SK-N-SH (cell line): ENCODE measurements at regions not wholly inside any gene's neighbourhood (a gene's known extent, or its start where the extent isn't known, plus 50 kb on each side); places are given as distances from the start of the nearest gene placed in this dataset.

ENCODE experiments used
- CTCF ChIA-PET: fragments of 300-600, 350-600 bp; formaldehyde crosslinking; extraction: SDS; loops from one replicate; lab custom pipeline; 2021; lab: Yijun Ruan, JAX
- POLR2A ChIA-PET: fragments of 350-600 bp; sonication (Branson Sonifier 250); formaldehyde crosslinking; extraction: SDS; loops from one replicate; lab custom pipeline; 2020; ENCODE audit warnings: antibody characterized with exemption, inconsistent platforms; lab: Yijun Ruan, JAX
- DNase-seq: peaks from one replicate; pipeline ENCODE4 v3.0.0; 2012
- H2AFZ ChIP-seq: fragments of 200-600 bp; sonication (generic); 2 replicates; pipeline ENCODE4 v1.8.1; 2016; ENCODE audit warnings: antibody characterized with exemption, mild to moderate bottlenecking, low read depth
- H3F3A ChIP-seq: fragments of 200-600 bp; sonication (generic); replicated peaks from 2 replicates; pipeline ENCODE3; 2016; ENCODE audit warnings: antibody characterized with exemption, mild to moderate bottlenecking; ENCODE audit not compliant: insufficient read depth
- H3K27ac ChIP-seq, 2 experiments: fragments of 200-500 bp in 1 of 2; fragments of 200-600 bp in 1 of 2; sonication (Bioruptor generic) in 1 of 2; sonication (generic), shearing (Covaris generic) in 1 of 2; 2 replicates each; pipeline versions ENCODE4 v1.5.1 to v1.6.1; 2014 to 2016; ENCODE audit warnings: low read depth in 2 of 2, inconsistent platforms in 1 of 2, low read length in 1 of 2, mild to moderate bottlenecking in 1 of 2, mixed read lengths in 1 of 2
- H3K27me3 ChIP-seq: fragments of 200-600 bp; sonication (generic), shearing (Covaris generic); 2 replicates; pipeline ENCODE4 v1.6.1; 2016; ENCODE audit warnings: mixed run types; ENCODE audit not compliant: insufficient read depth
- H3K36me3 ChIP-seq, 2 experiments: fragments of 200-500 bp in 1 of 2; fragments of 200-600 bp in 1 of 2; sonication (Bioruptor generic) in 1 of 2; sonication (generic) in 1 of 2; replicated peaks in 1 of 2; 2 replicates each; pipeline versions ENCODE3 to v1.5.1; 2014 to 2016; ENCODE audit warnings: low read length in 1 of 2, mild to moderate bottlenecking in 1 of 2; ENCODE audit not compliant: insufficient read depth in 2 of 2, control insufficient read depth in 1 of 2
- H3K4me1 ChIP-seq, 2 experiments: fragments of 200-500 bp in 1 of 2; fragments of 200-600 bp in 1 of 2; sonication (Bioruptor generic) in 1 of 2; sonication (generic), shearing (Covaris generic) in 1 of 2; 2 replicates each; pipeline versions ENCODE4 v1.5.1 to v1.6.1; 2014 to 2016; ENCODE audit warnings: low read depth in 1 of 2, low read length in 1 of 2, mixed run types in 1 of 2; ENCODE audit not compliant: insufficient read depth in 2 of 2, control insufficient read depth in 1 of 2
- H3K4me2 ChIP-seq: fragments of 200-600 bp; sonication (generic), shearing (Covaris generic); 2 replicates; pipeline ENCODE4 v1.6.1; 2017; ENCODE audit warnings: mixed run types
- H3K4me3 ChIP-seq, 2 experiments: fragments of 200-500 bp in 1 of 2; fragments of 200-600 bp in 1 of 2; sonication (Bioruptor generic) in 1 of 2; sonication (generic), shearing (Covaris generic) in 1 of 2; 2 replicates each; pipeline versions ENCODE4 v1.5.1 to v1.8.1; 2014 to 2016; ENCODE audit warnings: low read depth in 2 of 2, inconsistent platforms in 1 of 2, low read length in 1 of 2, mild to moderate bottlenecking in 1 of 2, mixed read lengths in 1 of 2, moderate library complexity in 1 of 2
- H3K79me2 ChIP-seq: fragments of 200-600 bp; sonication (generic); 2 replicates; pipeline ENCODE4 v1.8.1; 2017; ENCODE audit warnings: mild to moderate bottlenecking; ENCODE audit not compliant: insufficient read depth
- H3K9ac ChIP-seq: fragments of 200-600 bp; sonication (generic); 2 replicates; pipeline ENCODE4 v1.6.1; 2017; ENCODE audit warnings: mixed run types
- H3K9me2 ChIP-seq: fragments of 200-600 bp; sonication (generic); 2 replicates; pipeline ENCODE4 v1.6.1; 2017; ENCODE audit warnings: mixed run types
- H3K9me3 ChIP-seq: fragments of 200-600 bp; sonication (generic); 2 replicates; pipeline ENCODE4 v1.6.1; 2017; ENCODE audit warnings: mixed run types, mild to moderate bottlenecking, moderate library complexity
- H4K20me1 ChIP-seq: fragments of 200-600 bp; sonication (generic); 2 replicates; pipeline ENCODE4 v1.6.1; 2017; ENCODE audit warnings: mild to moderate bottlenecking, mixed run types; ENCODE audit not compliant: insufficient read depth
- ELF1 ChIP-seq: IDR thresholded peaks from 2 replicates; pipeline ENCODE4 v1.4.0; 2012
- EP300 ChIP-seq, 2 experiments: IDR thresholded peaks; 2 replicates each; pipeline versions ENCODE4 v1.4.0 to v1.6.1; 2012; ENCODE audit warnings: borderline replicate concordance in 1 of 2, low read depth in 1 of 2, low read length in 1 of 2
- GABPA ChIP-seq: IDR thresholded peaks from 2 replicates; pipeline ENCODE4 v1.4.0; 2012; ENCODE audit warnings: low read depth, mild to moderate bottlenecking
- GATA2 ChIP-seq: sonication (generic); formaldehyde crosslinking; IDR thresholded peaks from 2 replicates; pipeline ENCODE4 v1.5.0; 2020; ENCODE audit warnings: mild to moderate bottlenecking, missing genetic modification reagents
- MEF2A ChIP-seq: IDR thresholded peaks from 2 replicates; pipeline ENCODE4 v1.4.0; 2012; ENCODE audit warnings: low read depth, borderline replicate concordance
- POLR2AphosphoS5 ChIP-seq: IDR thresholded peaks from 2 replicates; pipeline ENCODE4 v1.6.1; 2012; ENCODE audit warnings: low read depth, low read length
- RXRA ChIP-seq: IDR thresholded peaks from 2 replicates; pipeline ENCODE4 v1.4.0; 2012; ENCODE audit warnings: low read depth, mild to moderate bottlenecking, borderline replicate concordance
- TAF1 ChIP-seq: IDR thresholded peaks from 2 replicates; pipeline ENCODE4 v1.6.1; 2012; ENCODE audit warnings: low read depth, mild to moderate bottlenecking, low read length, moderate library complexity, borderline replicate concordance
- YY1 ChIP-seq: IDR thresholded peaks from 2 replicates; pipeline ENCODE4 v1.4.0; 2012; ENCODE audit warnings: low read depth, mild to moderate bottlenecking
- WGBS: methylation state at CpG from one replicate; pipeline ENCODE4 v1.1.6; 2017; ENCODE audit warnings: low lambda C conversion rate; 5-methylcytosine and 5-hydroxymethylcytosine counted together
- TF ChIP-seq, protein P1 (sequence below): fragments of 150-350 bp; IDR thresholded peaks from 2 replicates; pipeline ENCODE4 v1.6.1; 2017; ENCODE audit warnings: antibody characterized with exemption, low read length, low read depth, borderline replicate concordance
- TF ChIP-seq, protein P2 (sequence below): IDR thresholded peaks from 2 replicates; pipeline ENCODE4 v1.4.0; 2012; ENCODE audit warnings: low read depth, borderline replicate concordance
- TF ChIP-seq, protein P3 (sequence below): fragments of 200-600 bp; sonication (generic); IDR thresholded peaks from 2 replicates; pipeline ENCODE4 v1.6.1; 2017; ENCODE audit warnings: antibody characterized with exemption, mild to moderate bottlenecking, moderate library complexity
- TF ChIP-seq, protein P4 (sequence below): IDR thresholded peaks from 2 replicates; pipeline ENCODE4; 2012

DNA sequence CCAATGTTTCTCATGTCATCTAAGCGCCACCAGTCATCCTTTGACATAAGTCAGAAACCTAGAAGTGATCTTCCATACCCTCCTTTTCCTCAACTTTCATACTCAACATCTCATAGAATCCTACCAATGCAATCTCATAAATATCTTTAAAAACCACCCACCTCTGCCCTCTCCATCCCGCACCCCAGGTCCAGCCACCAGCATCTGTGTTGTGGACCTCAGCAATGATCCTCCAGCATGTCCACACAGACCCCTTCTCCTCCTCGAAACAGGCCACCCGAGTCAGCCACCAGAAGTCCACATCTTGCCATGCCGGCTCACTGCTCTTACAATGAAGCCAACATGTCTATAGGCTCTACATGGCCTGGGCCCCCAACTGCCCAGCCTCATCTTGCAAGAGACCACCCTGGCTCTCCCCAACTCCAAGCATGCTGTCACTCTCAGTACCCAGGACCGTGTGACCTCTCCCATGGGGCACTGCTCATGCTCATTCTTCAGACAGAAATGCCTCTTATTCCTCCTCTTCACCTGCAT is 636.7 kb upstream of the ID2 start:
- no peak for DNase-seq
- no peaks in the 10 kb centered on the region for H4K20me1 ChIP-seq
- TF ChIP-seq YY1 (no peak), TAF1 (no peak), GABPA (no peak), RXRA (no peak)
- TF ChIP-seq, protein P1, sequence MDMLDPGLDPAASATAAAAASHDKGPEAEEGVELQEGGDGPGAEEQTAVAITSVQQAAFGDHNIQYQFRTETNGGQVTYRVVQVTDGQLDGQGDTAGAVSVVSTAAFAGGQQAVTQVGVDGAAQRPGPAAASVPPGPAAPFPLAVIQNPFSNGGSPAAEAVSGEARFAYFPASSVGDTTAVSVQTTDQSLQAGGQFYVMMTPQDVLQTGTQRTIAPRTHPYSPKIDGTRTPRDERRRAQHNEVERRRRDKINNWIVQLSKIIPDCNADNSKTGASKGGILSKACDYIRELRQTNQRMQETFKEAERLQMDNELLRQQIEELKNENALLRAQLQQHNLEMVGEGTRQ = no peak
- TF ChIP-seq, all 33 proteins: peak for 0
- Histone ChIP-seq H3K27ac (no peak overlapping the region), H3K27me3 (no peaks in the 10 kb centered on the region), H3F3A (no peaks in the 10 kb centered on the region), H3K36me3 (no peaks in the 10 kb centered on the region), H3K79me2 (no peaks in the 10 kb centered on the region), H3K4me2 (no peak overlapping the region), H3K4me3 (no peak overlapping the region), H3K4me1 (peaks cover 0 to 6% of the 10 kb centered on the region in 2 experiments; a peak in 1 of 4 replicates), H2AFZ (no peak overlapping the region), H3K9ac (no peak overlapping the region), H3K9me2 (no peaks in the 10 kb centered on the region), H3K9me3 (no peaks in the 10 kb centered on the region)
- POLR2A ChIA-PET = no interaction called here
- 60% methylated on average over 6 of the region's 6 CpGs for WGBS
- CTCF ChIA-PET = interaction anchor here (2.1 kb wide), 1 partner anchor 8 kb away, joined by 9 read pairs; no protein-coding TSS in a partner anchor

DNA sequence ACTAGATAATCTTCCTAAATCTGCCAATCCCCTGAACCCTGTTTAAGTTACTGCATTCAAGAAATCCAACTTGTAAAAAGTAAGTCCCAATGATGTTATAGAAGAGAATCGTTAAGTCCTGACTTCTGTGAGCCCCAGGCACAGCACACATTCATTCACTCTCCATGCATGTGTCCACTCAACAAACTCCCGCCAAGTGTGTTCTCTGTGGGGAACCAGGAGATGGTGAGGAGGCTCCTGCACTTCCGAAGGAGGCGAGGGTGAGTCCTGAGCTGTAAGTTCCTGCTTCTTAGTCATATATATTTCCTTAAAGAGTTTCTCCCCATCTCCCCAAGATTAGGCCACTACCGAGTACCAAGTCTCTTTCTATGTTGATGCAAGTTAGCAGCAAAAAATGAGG is 635.0 kb upstream of the ID2 start:
- ChIA-PET POLR2A (no interaction called here), CTCF (no interaction called here)
- Histone ChIP-seq H3K9me2 (no peaks in the 10 kb centered on the region), H3K27ac (no peak overlapping the region), H3K36me3 (no peaks in the 10 kb centered on the region), H3K4me3 (no peak overlapping the region), H3F3A (no peaks in the 10 kb centered on the region), H3K4me1 (peaks cover 0 to 6% of the 10 kb centered on the region in 2 experiments; a peak in 1 of 4 replicates), H3K4me2 (no peak overlapping the region), H3K27me3 (no peaks in the 10 kb centered on the region), H4K20me1 (no peaks in the 10 kb centered on the region), H3K9ac (no peak overlapping the region), H3K79me2 (no peaks in the 10 kb centered on the region), H2AFZ (no peak overlapping the region), H3K9me3 (no peaks in the 10 kb centered on the region)
- 62% methylated on average over 5 of the region's 5 CpGs for WGBS
- TF ChIP-seq, protein P1 = no peak
- TF ChIP-seq, protein P2, sequence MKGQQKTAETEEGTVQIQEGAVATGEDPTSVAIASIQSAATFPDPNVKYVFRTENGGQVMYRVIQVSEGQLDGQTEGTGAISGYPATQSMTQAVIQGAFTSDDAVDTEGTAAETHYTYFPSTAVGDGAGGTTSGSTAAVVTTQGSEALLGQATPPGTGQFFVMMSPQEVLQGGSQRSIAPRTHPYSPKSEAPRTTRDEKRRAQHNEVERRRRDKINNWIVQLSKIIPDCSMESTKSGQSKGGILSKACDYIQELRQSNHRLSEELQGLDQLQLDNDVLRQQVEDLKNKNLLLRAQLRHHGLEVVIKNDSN = no peak
- TF ChIP-seq ELF1 (no peak), POLR2AphosphoS5 (no peak), EP300 (IDR thresholded peaks at IDR 0.05; ENCODE audit: borderline replicate concordance in 1 of 2, low read depth in 1 of 2, low read length in 1 of 2) (no peak), RXRA (no peak), MEF2A (no peak), GABPA (no peak), GATA2 (CRISPR knock-in tag) (no peak)
- TF ChIP-seq, protein P3, sequence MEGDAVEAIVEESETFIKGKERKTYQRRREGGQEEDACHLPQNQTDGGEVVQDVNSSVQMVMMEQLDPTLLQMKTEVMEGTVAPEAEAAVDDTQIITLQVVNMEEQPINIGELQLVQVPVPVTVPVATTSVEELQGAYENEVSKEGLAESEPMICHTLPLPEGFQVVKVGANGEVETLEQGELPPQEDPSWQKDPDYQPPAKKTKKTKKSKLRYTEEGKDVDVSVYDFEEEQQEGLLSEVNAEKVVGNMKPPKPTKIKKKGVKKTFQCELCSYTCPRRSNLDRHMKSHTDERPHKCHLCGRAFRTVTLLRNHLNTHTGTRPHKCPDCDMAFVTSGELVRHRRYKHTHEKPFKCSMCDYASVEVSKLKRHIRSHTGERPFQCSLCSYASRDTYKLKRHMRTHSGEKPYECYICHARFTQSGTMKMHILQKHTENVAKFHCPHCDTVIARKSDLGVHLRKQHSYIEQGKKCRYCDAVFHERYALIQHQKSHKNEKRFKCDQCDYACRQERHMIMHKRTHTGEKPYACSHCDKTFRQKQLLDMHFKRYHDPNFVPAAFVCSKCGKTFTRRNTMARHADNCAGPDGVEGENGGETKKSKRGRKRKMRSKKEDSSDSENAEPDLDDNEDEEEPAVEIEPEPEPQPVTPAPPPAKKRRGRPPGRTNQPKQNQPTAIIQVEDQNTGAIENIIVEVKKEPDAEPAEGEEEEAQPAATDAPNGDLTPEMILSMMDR = no peak
- TF ChIP-seq, protein P4, sequence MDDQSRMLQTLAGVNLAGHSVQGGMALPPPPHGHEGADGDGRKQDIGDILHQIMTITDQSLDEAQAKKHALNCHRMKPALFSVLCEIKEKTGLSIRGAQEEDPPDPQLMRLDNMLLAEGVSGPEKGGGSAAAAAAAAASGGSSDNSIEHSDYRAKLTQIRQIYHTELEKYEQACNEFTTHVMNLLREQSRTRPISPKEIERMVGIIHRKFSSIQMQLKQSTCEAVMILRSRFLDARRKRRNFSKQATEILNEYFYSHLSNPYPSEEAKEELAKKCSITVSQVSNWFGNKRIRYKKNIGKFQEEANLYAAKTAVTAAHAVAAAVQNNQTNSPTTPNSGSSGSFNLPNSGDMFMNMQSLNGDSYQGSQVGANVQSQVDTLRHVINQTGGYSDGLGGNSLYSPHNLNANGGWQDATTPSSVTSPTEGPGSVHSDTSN = no peak
- no peak for DNase-seq
